Suppressor macrophage treated with lipopolysaccharide for 1 hour (primary cell): ENCODE measurements at regions not wholly inside any gene's neighbourhood (a gene's known extent, or its start where the extent isn't known, plus 50 kb on each side); places are given as distances from the start of the nearest gene placed in this dataset.
A peak's percentile ranks its signal among the peaks of the same experiment; 100 is the strongest.

Source experiments
- DNase-seq, 3 donors: peaks; one replicate each; pipeline ENCODE4 v3.0.0-alpha.2; 2020 to 2022

GRCh38 chr12:132407451-132407961 is 78.1 kb upstream of the GALNT9 start:
- DNase-seq: no peak

- no peak for DNase-seq
Observed at GRCh38 chr12:132406493-132407450, 77.4 kb upstream of the GALNT9 start.

- no peak for DNase-seq
Observed at GRCh38 chr12:132405742-132406251, 76.4 kb upstream of the GALNT9 start.

DNA sequence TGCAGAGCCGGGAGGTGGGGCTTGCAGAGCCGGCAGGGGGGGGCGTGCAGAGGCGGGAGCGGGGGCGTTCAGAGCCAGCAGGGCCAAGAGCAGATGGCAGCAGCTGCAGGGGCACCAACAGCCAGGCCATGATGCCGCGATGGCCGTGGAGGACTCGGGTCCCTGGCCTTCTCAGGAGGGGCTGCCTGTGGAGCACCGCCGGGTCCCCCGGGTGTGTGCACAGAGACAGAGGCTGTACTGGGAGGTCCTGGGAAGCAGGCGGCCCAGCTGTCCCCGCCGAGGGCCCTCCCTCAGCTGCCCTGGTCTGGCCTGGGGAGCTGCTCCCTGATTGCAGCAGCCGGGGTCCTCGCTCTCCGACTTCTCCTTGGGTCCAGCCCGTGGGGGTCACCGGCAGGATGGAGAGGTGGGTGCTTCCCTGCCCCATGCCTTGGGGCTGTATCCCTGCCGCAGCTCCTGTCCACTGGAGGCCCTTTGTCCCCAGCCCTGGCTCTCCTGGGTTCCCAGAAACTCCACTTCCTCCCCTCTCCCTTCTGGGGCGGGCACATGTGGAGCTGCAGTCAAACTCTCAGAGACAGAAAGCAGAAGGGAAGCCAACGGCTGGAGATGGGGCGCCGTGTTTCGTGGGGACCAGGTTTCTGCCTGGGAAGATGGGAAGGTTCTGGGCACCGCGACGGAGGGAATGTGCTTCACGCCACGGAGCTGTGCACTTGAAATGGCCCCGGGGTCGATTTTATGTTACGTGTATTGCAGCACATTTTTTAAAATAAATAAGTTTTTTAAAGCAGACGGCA is 75.8 kb upstream of the GALNT9 start:
- DNase-seq: no peak

- no peak for DNase-seq
Observed at GRCh38 chr12:132404435-132404855, 75.1 kb upstream of the GALNT9 start.

- DNase-seq: no peak
Observed at GRCh38 chr12:132403636-132404434, 74.4 kb upstream of the GALNT9 start.

DNA sequence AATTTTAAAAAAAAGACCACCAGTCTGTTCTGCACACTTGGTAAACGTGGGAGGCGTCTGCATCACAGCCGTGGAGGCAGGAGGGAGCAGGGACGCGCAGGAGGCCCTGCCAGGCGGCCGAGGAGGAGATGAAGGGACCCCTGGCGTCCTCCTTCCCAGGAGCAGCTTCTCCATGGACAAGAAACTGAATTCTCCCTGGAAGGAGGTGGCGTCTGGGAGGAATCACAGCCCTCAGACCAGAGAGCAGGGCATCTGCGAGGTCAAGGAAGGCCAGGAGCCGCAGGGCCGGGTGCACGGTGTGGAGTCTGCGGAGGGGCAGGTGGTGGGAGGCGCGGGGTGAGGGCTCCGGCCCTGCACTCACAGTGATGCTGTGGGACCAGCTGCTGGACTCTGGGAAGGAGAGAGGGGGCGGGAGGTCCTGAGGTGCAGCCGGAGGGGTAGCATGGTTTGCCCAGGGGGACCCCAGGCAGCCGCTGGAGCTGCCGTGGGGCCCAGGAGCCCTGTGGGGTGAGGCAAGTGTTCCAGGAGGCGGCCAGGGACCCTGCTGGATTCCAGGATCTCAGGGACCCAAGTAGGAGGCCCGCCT is 73.5 kb upstream of the GALNT9 start:
- no peak for DNase-seq

DNA sequence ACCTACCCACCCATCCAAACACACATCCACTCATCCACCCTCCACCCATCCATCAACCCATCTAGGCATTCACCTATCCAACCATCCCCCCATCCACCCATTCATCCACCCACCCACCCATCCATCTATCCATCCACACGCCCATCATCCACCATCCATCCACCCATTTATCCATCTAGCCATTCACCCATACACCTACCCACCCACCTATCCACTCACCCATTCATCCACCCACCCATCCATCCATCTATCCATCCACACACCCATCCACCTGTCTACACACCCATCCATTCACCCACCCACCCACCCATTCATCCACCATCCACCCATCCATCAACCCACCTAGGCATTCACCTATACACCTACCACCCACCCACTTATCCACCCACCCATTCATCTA is 72.6 kb upstream of the GALNT9 start:
- no peak for DNase-seq

GRCh38 chr12:132400011-132400641 is 70.7 kb upstream of the GALNT9 start:
- no peak for DNase-seq

- no peak for DNase-seq
Observed at GRCh38 chr12:132399092-132400010, 70.0 kb upstream of the GALNT9 start.

DNA sequence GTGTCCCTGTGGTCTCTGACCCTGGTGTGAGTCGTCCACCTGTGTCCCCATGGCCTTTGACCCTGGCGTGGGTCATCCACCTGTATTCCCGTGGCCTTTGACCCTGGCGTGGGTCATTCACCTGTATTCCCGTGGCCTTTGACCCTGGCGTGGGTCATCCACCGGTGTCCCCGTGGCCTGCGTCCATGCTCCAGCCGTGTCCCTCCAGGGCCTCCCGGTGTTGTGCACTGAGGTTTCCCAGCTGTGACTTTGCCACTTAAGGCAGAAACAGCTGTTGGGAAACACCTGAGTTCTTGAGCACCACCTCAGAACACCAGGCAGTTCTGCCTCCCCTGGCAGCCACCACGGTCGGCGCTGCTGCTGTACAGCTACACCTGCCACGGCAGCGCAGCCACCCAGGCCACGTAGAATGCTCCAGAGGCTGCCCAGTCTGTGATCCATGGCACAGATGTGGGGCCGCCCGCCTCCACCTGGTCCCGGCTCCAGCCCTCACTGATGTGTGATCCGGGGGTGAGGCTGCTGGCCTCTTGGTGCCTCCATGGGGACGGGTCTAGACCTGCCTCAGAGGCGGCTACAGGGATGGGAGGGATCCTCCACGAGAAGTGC is 69.1 kb upstream of the GALNT9 start:
- no peak for DNase-seq

DNA sequence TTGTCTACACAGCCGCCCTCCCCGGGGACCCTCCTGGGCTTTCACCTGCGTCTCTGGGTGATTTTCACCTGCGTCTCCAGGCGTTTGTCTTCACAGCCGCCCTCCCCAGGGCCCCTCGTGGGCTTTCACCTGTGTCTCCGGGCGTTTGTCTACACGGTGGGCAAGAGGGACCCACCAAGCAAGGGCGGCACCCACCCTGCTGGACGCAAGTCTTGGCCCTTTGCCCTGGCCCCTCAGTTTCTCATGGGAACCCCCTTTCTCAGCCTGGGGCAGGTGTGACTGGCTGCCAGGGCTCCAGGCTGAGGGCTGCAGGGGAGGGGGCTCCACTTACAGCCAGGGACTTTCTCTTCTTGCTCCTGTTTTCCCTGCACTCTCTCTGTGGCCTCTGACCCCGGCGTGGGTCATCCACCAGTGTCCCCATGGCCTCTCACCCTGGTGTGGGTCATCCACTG is 68.6 kb upstream of the GALNT9 start:
- no peak for DNase-seq

GRCh38 chr12:132397152-132397933 is 68.0 kb upstream of the GALNT9 start:
- no peak for DNase-seq

GRCh38 chr12:132396657-132397056 is 67.3 kb upstream of the GALNT9 start:
- DNase-seq: no peak

- no peak for DNase-seq
Observed at GRCh38 chr12:132395908-132396305, 66.5 kb upstream of the GALNT9 start.

- DNase-seq: no peak
Observed at GRCh38 chr12:132395192-132395907, 66.0 kb upstream of the GALNT9 start.

DNA sequence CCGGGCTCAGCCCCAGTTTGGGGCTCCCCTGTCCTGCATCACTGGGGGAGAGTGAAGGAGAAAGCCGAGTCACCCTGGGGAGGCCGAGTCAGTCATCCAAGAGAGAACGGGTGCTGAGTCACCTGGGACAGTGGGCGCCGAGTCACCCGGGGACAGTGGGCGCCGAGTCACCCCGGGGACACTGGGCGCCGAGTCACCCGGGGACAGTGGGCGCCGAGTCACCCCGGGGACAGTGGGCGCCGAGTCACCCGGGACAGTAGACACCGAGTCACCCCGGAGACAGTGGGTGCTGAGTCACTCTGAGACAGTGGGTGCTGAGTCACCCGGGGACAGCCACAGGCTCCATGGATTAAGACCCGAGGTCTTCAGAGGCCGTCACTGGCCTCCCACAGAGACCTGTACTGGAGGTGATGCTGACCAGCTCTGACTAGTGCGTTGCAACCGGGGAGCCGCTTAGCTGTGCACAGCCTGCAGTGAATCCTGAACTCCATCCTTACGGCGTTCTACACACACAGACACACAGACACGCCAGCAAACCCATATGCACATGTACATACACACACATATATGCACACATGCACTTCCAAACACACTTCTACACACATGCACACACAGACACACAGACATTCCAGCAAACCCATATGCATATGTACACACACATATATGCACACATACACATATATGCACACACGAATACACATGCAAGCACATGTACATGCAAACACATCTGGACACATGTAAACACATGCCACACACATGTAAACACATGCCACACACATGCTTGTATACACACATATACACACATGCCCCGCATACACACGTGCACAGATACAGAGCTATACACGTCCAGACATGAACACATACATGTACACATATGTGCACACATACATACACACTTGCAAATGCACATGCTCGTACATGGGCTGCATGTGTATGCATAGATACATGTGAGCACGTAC is 64.9 kb upstream of the GALNT9 start:
- DNase-seq: peak; percentile 58 to 80 (median 76)
